ENCODE measurements at regions not wholly inside any gene's neighbourhood (a gene's known extent, or its start where the extent isn't known, plus 50 kb on each side); places are given as distances from the start of the nearest gene placed in this dataset.

GRCh38 chr10:117792214-117792613, 249.7 kb downstream of the EMX2 start:
- no peak overlapping the region for H3K4me2 ChIP-seq (ENCODE audit: insufficient read depth, low read length)
- H3K27me3 ChIP-seq (ENCODE audit: insufficient read depth, low read length) = no peaks in the 10 kb centered on the region
- no peak overlapping the region for H3K27ac ChIP-seq (ENCODE audit: low read depth, low read length)
- no peaks in the 10 kb centered on the region for H3K4me1 ChIP-seq (ENCODE audit: insufficient read depth, low read length)
- H3K4me3 ChIP-seq (ENCODE audit: insufficient read depth, low read length) = no peak overlapping the region
- TF ChIP-seq, protein P1, sequence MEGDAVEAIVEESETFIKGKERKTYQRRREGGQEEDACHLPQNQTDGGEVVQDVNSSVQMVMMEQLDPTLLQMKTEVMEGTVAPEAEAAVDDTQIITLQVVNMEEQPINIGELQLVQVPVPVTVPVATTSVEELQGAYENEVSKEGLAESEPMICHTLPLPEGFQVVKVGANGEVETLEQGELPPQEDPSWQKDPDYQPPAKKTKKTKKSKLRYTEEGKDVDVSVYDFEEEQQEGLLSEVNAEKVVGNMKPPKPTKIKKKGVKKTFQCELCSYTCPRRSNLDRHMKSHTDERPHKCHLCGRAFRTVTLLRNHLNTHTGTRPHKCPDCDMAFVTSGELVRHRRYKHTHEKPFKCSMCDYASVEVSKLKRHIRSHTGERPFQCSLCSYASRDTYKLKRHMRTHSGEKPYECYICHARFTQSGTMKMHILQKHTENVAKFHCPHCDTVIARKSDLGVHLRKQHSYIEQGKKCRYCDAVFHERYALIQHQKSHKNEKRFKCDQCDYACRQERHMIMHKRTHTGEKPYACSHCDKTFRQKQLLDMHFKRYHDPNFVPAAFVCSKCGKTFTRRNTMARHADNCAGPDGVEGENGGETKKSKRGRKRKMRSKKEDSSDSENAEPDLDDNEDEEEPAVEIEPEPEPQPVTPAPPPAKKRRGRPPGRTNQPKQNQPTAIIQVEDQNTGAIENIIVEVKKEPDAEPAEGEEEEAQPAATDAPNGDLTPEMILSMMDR (IDR thresholded peaks at IDR 0.05; ENCODE audit: extremely low read depth, low read depth, low read length) = no peak
- H3K36me3 ChIP-seq (ENCODE audit: insufficient read depth, low read length) = no peaks in the 10 kb centered on the region
- DNase-seq (ENCODE audit: insufficient read length, low spot score, missing footprints) = no peak
- H3K9me3 ChIP-seq (ENCODE audit: low read depth, low read length) = no peaks in the 10 kb centered on the region
- H2AFZ ChIP-seq (ENCODE audit: low read length) = no peak overlapping the region
- no peaks in the 10 kb centered on the region for H4K20me1 ChIP-seq (ENCODE audit: insufficient read depth, low read length)
- H3K79me2 ChIP-seq (ENCODE audit: insufficient read depth, low read length) = no peaks in the 10 kb centered on the region

DNA sequence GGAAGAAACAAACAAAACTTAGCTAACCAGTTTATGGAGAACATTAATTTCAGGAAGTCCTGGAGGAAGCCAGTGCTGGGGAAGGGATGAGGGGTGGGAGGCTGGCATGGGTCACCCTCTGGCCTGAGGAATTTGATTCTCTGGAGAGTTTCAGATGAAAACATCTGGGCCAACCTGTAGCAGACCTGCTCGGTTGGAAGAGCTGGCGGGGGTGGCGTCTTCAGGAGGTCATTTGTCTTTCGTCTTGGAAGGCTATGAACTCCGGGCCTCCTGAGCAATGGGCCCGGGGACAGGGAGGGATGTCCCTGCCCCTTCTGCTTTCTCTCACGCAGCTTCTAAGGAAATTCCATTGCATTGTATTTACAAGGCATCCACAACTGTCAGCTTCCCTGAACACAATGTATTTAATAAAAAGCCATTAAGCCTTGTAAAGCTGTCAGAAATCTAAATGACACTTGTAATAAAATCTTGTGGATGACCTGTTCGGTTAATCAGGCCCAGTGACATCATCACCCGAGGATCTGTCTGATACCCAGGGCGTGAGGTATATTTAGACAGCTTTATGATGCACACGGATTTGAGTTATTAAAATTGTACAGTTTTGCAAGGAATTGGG, 250.5 kb downstream of the RAB11FIP2 start:
- Histone ChIP-seq H3K27me3 (ENCODE audit: insufficient read depth, low read length) (no peaks in the 10 kb centered on the region), H2AFZ (ENCODE audit: low read length) (no peak overlapping the region), H3K4me3 (ENCODE audit: insufficient read depth, low read length) (no peak overlapping the region), H3K9me3 (ENCODE audit: low read depth, low read length) (no peaks in the 10 kb centered on the region), H3K36me3 (ENCODE audit: insufficient read depth, low read length) (no peaks in the 10 kb centered on the region), H3K4me1 (ENCODE audit: insufficient read depth, low read length) (no peaks in the 10 kb centered on the region), H3K79me2 (ENCODE audit: insufficient read depth, low read length) (no peaks in the 10 kb centered on the region), H4K20me1 (ENCODE audit: insufficient read depth, low read length) (no peaks in the 10 kb centered on the region), H3K4me2 (ENCODE audit: insufficient read depth, low read length) (no peak overlapping the region), H3K27ac (ENCODE audit: low read depth, low read length) (no peak overlapping the region)
- no peak for DNase-seq (ENCODE audit: insufficient read length, low spot score, missing footprints)
- TF ChIP-seq, protein P1 (IDR thresholded peaks at IDR 0.05; ENCODE audit: extremely low read depth, low read depth, low read length) = no peak

DNA sequence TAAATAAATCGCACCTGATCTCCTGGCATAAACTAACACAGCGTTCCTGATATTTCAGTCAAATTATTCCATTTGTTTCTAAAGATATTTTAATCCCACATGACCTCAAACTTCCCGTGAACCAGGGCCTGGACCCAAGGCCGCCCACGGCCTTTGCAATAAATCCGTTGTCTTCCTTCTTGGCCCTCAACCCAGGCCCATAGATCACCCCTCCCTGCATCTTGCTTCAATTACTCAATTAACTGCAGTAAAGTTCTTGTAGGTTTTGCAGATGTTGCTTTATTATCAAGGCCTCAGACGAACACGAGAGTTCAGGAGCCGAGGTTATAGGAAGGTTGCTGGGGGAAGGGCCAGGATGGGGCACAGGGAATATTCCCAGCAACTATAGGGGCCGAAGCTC, 249.4 kb downstream of the RAB11FIP2 start:
- Histone ChIP-seq H3K79me2 (ENCODE audit: insufficient read depth, low read length) (no peaks in the 10 kb centered on the region), H3K27ac (ENCODE audit: low read depth, low read length) (no peak overlapping the region), H3K4me3 (ENCODE audit: insufficient read depth, low read length) (no peak overlapping the region), H3K36me3 (ENCODE audit: insufficient read depth, low read length) (no peaks in the 10 kb centered on the region), H2AFZ (ENCODE audit: low read length) (no peak overlapping the region), H3K27me3 (ENCODE audit: insufficient read depth, low read length) (no peaks in the 10 kb centered on the region), H4K20me1 (ENCODE audit: insufficient read depth, low read length) (no peaks in the 10 kb centered on the region), H3K9me3 (ENCODE audit: low read depth, low read length) (no peaks in the 10 kb centered on the region), H3K4me1 (ENCODE audit: insufficient read depth, low read length) (no peaks in the 10 kb centered on the region), H3K4me2 (ENCODE audit: insufficient read depth, low read length) (no peak overlapping the region)
- no peak for DNase-seq (ENCODE audit: insufficient read length, low spot score, missing footprints)
- TF ChIP-seq, protein P1 (IDR thresholded peaks at IDR 0.05; ENCODE audit: extremely low read depth, low read depth, low read length) = no peak

DNA sequence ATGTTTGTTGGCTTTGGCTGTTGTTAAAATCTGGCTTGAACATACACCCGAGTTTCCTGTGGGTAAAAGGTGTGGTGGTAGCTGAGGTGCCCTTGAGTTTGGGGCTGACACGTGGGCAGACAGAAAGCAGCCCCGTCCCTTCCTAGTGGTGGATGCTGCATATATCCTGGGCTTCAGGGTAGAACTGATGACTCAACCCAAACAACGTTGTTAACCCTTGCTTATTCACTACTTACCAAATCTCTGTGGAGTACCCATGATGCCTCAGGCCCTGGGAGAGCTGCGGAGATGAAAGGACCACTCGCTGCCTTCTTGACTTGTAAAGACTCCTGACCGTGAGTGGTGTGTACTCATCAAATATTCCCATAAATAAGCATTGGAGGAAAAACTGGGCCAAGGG, 245.1 kb downstream of the RAB11FIP2 start:
- TF ChIP-seq, protein P1 (IDR thresholded peaks at IDR 0.05; ENCODE audit: extremely low read depth, low read depth, low read length) = no peak
- Histone ChIP-seq H3K36me3 (ENCODE audit: insufficient read depth, low read length) (no peaks in the 10 kb centered on the region), H3K27me3 (ENCODE audit: insufficient read depth, low read length) (no peaks in the 10 kb centered on the region), H3K27ac (ENCODE audit: low read depth, low read length) (no peak overlapping the region), H4K20me1 (ENCODE audit: insufficient read depth, low read length) (no peaks in the 10 kb centered on the region), H3K79me2 (ENCODE audit: insufficient read depth, low read length) (no peaks in the 10 kb centered on the region), H3K4me3 (ENCODE audit: insufficient read depth, low read length) (no peak overlapping the region), H3K4me1 (ENCODE audit: insufficient read depth, low read length) (no peaks in the 10 kb centered on the region), H2AFZ (ENCODE audit: low read length) (no peak overlapping the region), H3K9me3 (ENCODE audit: low read depth, low read length) (no peaks in the 10 kb centered on the region), H3K4me2 (ENCODE audit: insufficient read depth, low read length) (no peak overlapping the region)
- DNase-seq (ENCODE audit: insufficient read length, low spot score, missing footprints) = no peak

Data from osteoblast (primary cell).